ENCODE measurements at regions not wholly inside any gene's neighbourhood (a gene's known extent, or its start where the extent isn't known, plus 50 kb on each side); places are given as distances from the start of the nearest gene placed in this dataset.

- DNase-seq = no peak
Observed at GRCh38 chr21:15151385-15152103, 86.7 kb upstream of the NRIP1 start.

GRCh38 chr21:15152591-15152990 is 87.8 kb upstream of the NRIP1 start:
- DNase-seq = no peak

- DNase-seq = no peak
Observed at GRCh38 chr21:15159382-15160020, 94.7 kb upstream of the NRIP1 start.

GRCh38 chr21:15160136-15160535 is 95.3 kb upstream of the NRIP1 start:
- no peak for DNase-seq

- DNase-seq = no peak
Observed at GRCh38 chr21:15162921-15163320, 98.1 kb upstream of the NRIP1 start.

- DNase-seq = no peak
Observed at GRCh38 chr21:15164273-15164672, 99.5 kb upstream of the NRIP1 start.

GRCh38 chr21:15164678-15165303 is 100.0 kb upstream of the NRIP1 start:
- no peak for DNase-seq

GRCh38 chr21:15170614-15171013 is 105.8 kb upstream of the NRIP1 start:
- no peak for DNase-seq

GRCh38 chr21:15171546-15171945 is 106.7 kb upstream of the NRIP1 start:
- DNase-seq = no peak

- DNase-seq = no peak
Observed at GRCh38 chr21:15172963-15173362, 108.2 kb upstream of the NRIP1 start.

- no peak for DNase-seq
Observed at GRCh38 chr21:15174923-15175322, 110.1 kb upstream of the NRIP1 start.

- DNase-seq = no peak
Observed at GRCh38 chr21:15182731-15183130, 117.9 kb upstream of the NRIP1 start.

- no peak for DNase-seq
Observed at GRCh38 chr21:15183813-15184257, 119.0 kb upstream of the NRIP1 start.

GRCh38 chr21:15190412-15190811 is 125.6 kb upstream of the NRIP1 start:
- no peak for DNase-seq

GRCh38 chr21:15190837-15191236 is 126.0 kb upstream of the NRIP1 start:
- no peak for DNase-seq

GRCh38 chr21:15191342-15191741 is 126.5 kb upstream of the NRIP1 start:
- no peak for DNase-seq

GRCh38 chr21:15192243-15192642 is 127.4 kb upstream of the NRIP1 start:
- DNase-seq = peak; percentile 2

GRCh38 chr21:15193937-15194336 is 129.1 kb upstream of the NRIP1 start:
- no peak for DNase-seq

GRCh38 chr21:15195104-15195503 is 130.3 kb upstream of the NRIP1 start:
- no peak for DNase-seq

GRCh38 chr21:15195768-15196167 is 131.0 kb upstream of the NRIP1 start:
- DNase-seq = no peak

GRCh38 chr21:15197696-15198095 is 132.9 kb upstream of the NRIP1 start:
- DNase-seq = no peak

- no peak for DNase-seq
Observed at GRCh38 chr21:15199414-15200383, 134.9 kb upstream of the NRIP1 start.

- DNase-seq = no peak
Observed at GRCh38 chr21:15203740-15204139, 138.9 kb upstream of the NRIP1 start.

Measured in HCEC 1CT (cell line).